C4-2B (cell line): ENCODE measurements at regions not wholly inside any gene's neighbourhood (a gene's known extent, or its start where the extent isn't known, plus 50 kb on each side); places are given as distances from the start of the nearest gene placed in this dataset.

Experiments
- H3K27ac ChIP-seq: fragments of 450-650 bp; 2 replicates; pipeline ENCODE4 v1.5.1; 2017
- CTCF ChIP-seq: fragments of 450-650 bp; conservative IDR thresholded peaks from 2 replicates; pipeline ENCODE4 v1.5.1; 2017; ENCODE audit warnings: mild to moderate bottlenecking
- ZFX ChIP-seq: fragments of 450-650 bp; IDR thresholded peaks from 2 replicates; pipeline ENCODE4 v1.6.1; 2017

- no peak overlapping the region for H3K27ac ChIP-seq
- no peak for TF ChIP-seq CTCF
- TF ChIP-seq ZFX: no peak
Measured at GRCh38 chr13:112231451-112232083, 144.6 kb upstream of the SPACA7 start.

GRCh38 chr13:112233256-112233655 is 142.9 kb upstream of the SPACA7 start:
- no peak overlapping the region for H3K27ac ChIP-seq
- TF ChIP-seq ZFX (no peak), CTCF (no peak)

GRCh38 chr13:112233716-112234115 is 142.4 kb upstream of the SPACA7 start:
- TF ChIP-seq CTCF (no peak), ZFX (no peak)

GRCh38 chr13:112234131-112234875 is 141.9 kb upstream of the SPACA7 start:
- no peak overlapping the region for H3K27ac ChIP-seq
- TF ChIP-seq CTCF (no peak), ZFX (no peak)

More at GRCh38 chr13:112233716-112234115, 142.4 kb upstream of the SPACA7 start:
- no peak overlapping the region for H3K27ac ChIP-seq

- H3K27ac ChIP-seq: no peak overlapping the region
- no peak for TF ChIP-seq CTCF
- TF ChIP-seq ZFX: no peak
Measured at GRCh38 chr13:112236016-112236415, 140.1 kb upstream of the SPACA7 start.

GRCh38 chr13:112236539-112237197 is 139.5 kb upstream of the SPACA7 start:
- TF ChIP-seq CTCF (no peak), ZFX (no peak)
- no peak overlapping the region for H3K27ac ChIP-seq

GRCh38 chr13:112238436-112238995 is 137.6 kb upstream of the SPACA7 start:
- H3K27ac ChIP-seq: no peak overlapping the region
- TF ChIP-seq ZFX (no peak), CTCF (no peak)
